ENCODE measurements at regions not wholly inside any gene's neighbourhood (a gene's known extent, or its start where the extent isn't known, plus 50 kb on each side); places are given as distances from the start of the nearest gene placed in this dataset.

DNA sequence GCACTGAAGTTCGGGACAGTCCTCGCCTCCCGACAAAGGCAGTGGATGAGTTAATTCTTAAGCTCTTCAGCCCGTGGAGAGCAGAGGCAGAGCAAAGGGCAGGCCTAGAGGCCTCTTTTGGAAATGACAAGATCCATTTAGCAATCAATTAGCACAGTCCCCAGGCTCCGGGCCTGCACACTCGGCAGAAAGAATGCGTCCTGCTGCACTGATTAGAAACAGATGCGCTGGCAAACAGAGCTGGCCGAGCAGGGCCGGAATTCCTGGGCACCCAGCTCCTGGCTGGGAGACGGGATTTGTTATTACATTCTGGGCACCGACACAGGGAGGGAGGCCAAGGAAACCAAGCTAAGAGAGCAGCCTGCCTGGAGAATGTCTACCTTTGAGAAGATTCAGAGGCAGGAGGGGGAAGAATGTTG, 162.9 kb downstream of the COPRS start:
- POLR2A ChIA-PET, result no interaction called here
- DNase-seq, result no peak
- CTCF ChIA-PET, result no interaction called here
- H3K36me3 Mint-ChIP-seq (ENCODE audit: low read depth), result no peaks in the 10 kb centered on the region
- no peak overlapping the region for H3K27ac Mint-ChIP-seq
- H3K36me3 ChIP-seq (ENCODE audit: insufficient read depth, low read length), result no peaks in the 10 kb centered on the region
- intact Hi-C loops (cut with DNase I, micrococcal nuclease), result no loop called here
- H3K4me3 Mint-ChIP-seq, result no peak overlapping the region
- TF ChIP-seq, protein P1, sequence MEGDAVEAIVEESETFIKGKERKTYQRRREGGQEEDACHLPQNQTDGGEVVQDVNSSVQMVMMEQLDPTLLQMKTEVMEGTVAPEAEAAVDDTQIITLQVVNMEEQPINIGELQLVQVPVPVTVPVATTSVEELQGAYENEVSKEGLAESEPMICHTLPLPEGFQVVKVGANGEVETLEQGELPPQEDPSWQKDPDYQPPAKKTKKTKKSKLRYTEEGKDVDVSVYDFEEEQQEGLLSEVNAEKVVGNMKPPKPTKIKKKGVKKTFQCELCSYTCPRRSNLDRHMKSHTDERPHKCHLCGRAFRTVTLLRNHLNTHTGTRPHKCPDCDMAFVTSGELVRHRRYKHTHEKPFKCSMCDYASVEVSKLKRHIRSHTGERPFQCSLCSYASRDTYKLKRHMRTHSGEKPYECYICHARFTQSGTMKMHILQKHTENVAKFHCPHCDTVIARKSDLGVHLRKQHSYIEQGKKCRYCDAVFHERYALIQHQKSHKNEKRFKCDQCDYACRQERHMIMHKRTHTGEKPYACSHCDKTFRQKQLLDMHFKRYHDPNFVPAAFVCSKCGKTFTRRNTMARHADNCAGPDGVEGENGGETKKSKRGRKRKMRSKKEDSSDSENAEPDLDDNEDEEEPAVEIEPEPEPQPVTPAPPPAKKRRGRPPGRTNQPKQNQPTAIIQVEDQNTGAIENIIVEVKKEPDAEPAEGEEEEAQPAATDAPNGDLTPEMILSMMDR (IDR thresholded peaks at IDR 0.05), result no peak
- H3K27me3 ChIP-seq (ENCODE audit: control insufficient read depth in 1 of 2, insufficient read depth in 2 of 2, low read length in 2 of 2), result peaks cover 0 to 5% of the 10 kb centered on the region in 2 experiments
- no peak overlapping the region for H3K4me3 ChIP-seq (ENCODE audit: low read length)
- no peaks in the 10 kb centered on the region for H3K4me1 Mint-ChIP-seq (ENCODE audit: low read depth)
- no peak overlapping the region for H3K27ac ChIP-seq (ENCODE audit: low read depth in 1 of 2, low read length in 2 of 2)
- no peaks in the 10 kb centered on the region for H3K9me3 ChIP-seq (ENCODE audit: control insufficient read depth in 1 of 2, insufficient read depth in 1 of 2, low read length in 2 of 2)
- H3K27me3 Mint-ChIP-seq, result peaks cover 9% of the 10 kb centered on the region
- no peak for ATAC-seq (ENCODE audit: poor library complexity)
- H3K4me1 ChIP-seq (ENCODE audit: insufficient read depth, low read length), result no peaks in the 10 kb centered on the region
- H3K9me3 Mint-ChIP-seq, result no peaks in the 10 kb centered on the region

DNA sequence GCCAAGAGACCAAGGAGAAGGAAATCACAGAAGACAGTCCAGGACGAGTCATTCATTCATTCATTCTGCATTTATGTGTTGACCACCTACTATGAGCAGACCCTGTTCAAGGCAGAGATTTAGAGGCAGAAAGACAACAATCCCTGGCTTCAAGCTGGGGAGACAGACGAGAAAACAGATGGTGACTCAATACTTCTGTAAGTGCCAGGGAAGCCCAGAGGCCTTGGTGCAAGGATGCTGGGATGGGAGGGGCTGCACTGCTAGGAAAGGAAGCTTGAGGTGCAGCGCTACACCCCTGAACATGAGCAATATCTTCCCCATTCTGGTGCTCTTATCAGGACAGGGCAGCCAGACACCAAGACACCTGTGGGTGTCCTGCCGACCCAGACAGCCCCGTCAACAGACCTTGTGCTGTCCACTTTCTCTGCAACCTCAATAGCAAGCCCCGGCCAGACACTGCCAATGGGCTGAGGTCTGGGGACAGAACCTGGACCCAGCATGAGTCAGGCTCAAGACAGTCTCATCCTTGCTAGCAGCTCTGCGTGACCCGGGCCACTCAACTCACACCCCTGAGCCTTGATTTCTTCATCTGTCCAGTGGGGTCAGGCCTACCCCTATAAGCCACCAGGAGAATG, 163.5 kb downstream of the COPRS start:
- no peak overlapping the region for H3K4me3 Mint-ChIP-seq
- ATAC-seq (ENCODE audit: poor library complexity), result no peak

DNA sequence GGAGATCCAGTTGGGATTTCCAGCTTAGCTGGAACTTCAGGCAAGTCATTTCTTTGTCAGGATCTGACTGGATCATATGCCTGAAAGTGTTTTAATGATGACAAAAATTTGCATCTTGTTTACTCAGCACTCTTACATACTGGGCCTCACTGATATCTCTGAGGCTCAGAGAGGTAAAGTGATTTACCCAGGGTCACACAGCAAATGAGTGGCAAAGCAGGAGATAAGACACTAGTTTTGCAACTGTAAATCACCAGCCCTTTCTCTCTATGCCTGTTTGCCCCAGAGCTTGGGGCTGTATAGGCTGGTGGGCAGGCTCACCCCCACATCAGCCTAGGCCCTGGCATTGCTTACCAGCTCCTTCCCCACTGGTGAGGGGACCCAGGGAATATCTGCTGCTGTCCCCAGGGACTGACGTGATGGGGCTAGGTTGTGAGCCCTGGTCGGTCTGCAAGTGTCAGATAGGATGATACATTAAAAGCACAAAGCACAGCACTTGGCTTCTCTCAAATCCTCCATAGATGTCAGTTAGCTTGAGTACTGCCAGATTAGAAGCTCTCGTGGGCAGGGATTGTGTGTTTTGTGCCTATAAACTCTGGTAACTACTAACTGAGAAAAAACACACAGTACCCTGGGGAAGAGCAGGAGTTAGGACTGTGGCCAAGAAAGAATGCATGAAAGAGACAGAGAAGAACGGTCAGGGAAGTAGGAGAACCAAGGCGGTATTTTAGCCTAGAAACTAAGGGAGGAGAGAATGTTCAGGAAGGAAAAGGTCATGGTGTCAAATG, 165.4 kb downstream of the COPRS start:
- ATAC-seq (ENCODE audit: poor library complexity) (no peak), DNase-seq (no peak)
- Histone ChIP-seq H3K9me3 (ENCODE audit: control insufficient read depth in 1 of 2, insufficient read depth in 1 of 2, low read length in 2 of 2) (no peaks in the 10 kb centered on the region), H3K4me3 (ENCODE audit: low read length) (no peak overlapping the region), H3K36me3 (ENCODE audit: insufficient read depth, low read length) (no peaks in the 10 kb centered on the region), H3K27ac (ENCODE audit: low read depth in 1 of 2, low read length in 2 of 2) (no peak overlapping the region), H3K27me3 (ENCODE audit: control insufficient read depth in 1 of 2, insufficient read depth in 2 of 2, low read length in 2 of 2) (no peaks in the 10 kb centered on the region), H3K4me1 (ENCODE audit: insufficient read depth, low read length) (no peaks in the 10 kb centered on the region)
- H3K9me3 Mint-ChIP-seq, result no peaks in the 10 kb centered on the region
- H3K4me3 Mint-ChIP-seq, result no peak overlapping the region
- no peaks in the 10 kb centered on the region for H3K4me1 Mint-ChIP-seq (ENCODE audit: low read depth)
- ChIA-PET CTCF (interaction anchor here (0.6 kb wide), 1 partner anchor 427 kb away, joined by 4 read pairs; no protein-coding TSS in a partner anchor), POLR2A (no interaction called here)
- H3K27ac Mint-ChIP-seq, result no peak overlapping the region
- intact Hi-C loops (cut with DNase I, micrococcal nuclease), result no loop called here
- TF ChIP-seq, protein P1 (IDR thresholded peaks at IDR 0.05), result no peak
- no peaks in the 10 kb centered on the region for H3K36me3 Mint-ChIP-seq (ENCODE audit: low read depth)
- peaks cover 4% of the 10 kb centered on the region for H3K27me3 Mint-ChIP-seq

More for the DNA sequence above, 163.5 kb downstream of the COPRS start:
- Histone ChIP-seq H3K4me3 (ENCODE audit: low read length) (no peak overlapping the region), H3K27me3 (ENCODE audit: control insufficient read depth in 1 of 2, insufficient read depth in 2 of 2, low read length in 2 of 2) (peaks cover 0 to 5% of the 10 kb centered on the region in 2 experiments), H3K27ac (ENCODE audit: low read depth in 1 of 2, low read length in 2 of 2) (no peak overlapping the region), H3K4me1 (ENCODE audit: insufficient read depth, low read length) (no peaks in the 10 kb centered on the region), H3K36me3 (ENCODE audit: insufficient read depth, low read length) (no peaks in the 10 kb centered on the region), H3K9me3 (ENCODE audit: control insufficient read depth in 1 of 2, insufficient read depth in 1 of 2, low read length in 2 of 2) (no peaks in the 10 kb centered on the region)
- peaks cover 4% of the 10 kb centered on the region for H3K27me3 Mint-ChIP-seq
- intact Hi-C loops (cut with DNase I, micrococcal nuclease), result no loop called here
- no peak for DNase-seq
- no peaks in the 10 kb centered on the region for H3K9me3 Mint-ChIP-seq
- TF ChIP-seq, protein P1 (IDR thresholded peaks at IDR 0.05), result no peak
- no peak overlapping the region for H3K27ac Mint-ChIP-seq
- ChIA-PET POLR2A (no interaction called here), CTCF (no interaction called here)
- no peaks in the 10 kb centered on the region for H3K36me3 Mint-ChIP-seq (ENCODE audit: low read depth)
- no peaks in the 10 kb centered on the region for H3K4me1 Mint-ChIP-seq (ENCODE audit: low read depth)

All from CD4-positive, alpha-beta T cell (primary cell).